ENCODE measurements at regions not wholly inside any gene's neighbourhood (a gene's known extent, or its start where the extent isn't known, plus 50 kb on each side); places are given as distances from the start of the nearest gene placed in this dataset.

GRCh38 chr2:8515864-8516533 is 165.9 kb upstream of the ID2 start:
- peaks cover 23% of the 10 kb centered on the region for H3K79me2 ChIP-seq
- H3K9ac ChIP-seq: no peak overlapping the region
- no peak overlapping the region for H3K4me2 ChIP-seq (ENCODE audit: low read length)
- peaks cover 90% of the 10 kb centered on the region for H3K4me1 ChIP-seq
- H3K9me3 ChIP-seq (ENCODE audit: control insufficient read depth, low read length): no peaks in the 10 kb centered on the region
- peak overlapping the region; percentile 96 for H3K27ac ChIP-seq
- H3K36me3 ChIP-seq (ENCODE audit: control insufficient read depth, insufficient read depth, low read length): no peaks in the 10 kb centered on the region
- no peaks in the 10 kb centered on the region for H3K27me3 ChIP-seq (ENCODE audit: control insufficient read depth, insufficient read depth, low read length)
- H2AFZ ChIP-seq: no peak overlapping the region
- no peak overlapping the region for H3K4me3 ChIP-seq (ENCODE audit: low read depth, low read length)
- TF ChIP-seq CTCF (IDR thresholded peaks at IDR 0.05): no peak

GRCh38 chr2:8517850-8518498 is 163.9 kb upstream of the ID2 start:
- no peak for TF ChIP-seq CTCF (IDR thresholded peaks at IDR 0.05)
- no peaks in the 10 kb centered on the region for H3K36me3 ChIP-seq (ENCODE audit: control insufficient read depth, insufficient read depth, low read length)
- H3K4me2 ChIP-seq (ENCODE audit: low read length): no peak overlapping the region
- H3K4me1 ChIP-seq: peaks cover 83% of the 10 kb centered on the region
- H3K27ac ChIP-seq: peak overlapping the region; percentile 100
- H3K27me3 ChIP-seq (ENCODE audit: control insufficient read depth, insufficient read depth, low read length): no peaks in the 10 kb centered on the region
- peaks cover 23% of the 10 kb centered on the region for H3K79me2 ChIP-seq
- no peaks in the 10 kb centered on the region for H3K9me3 ChIP-seq (ENCODE audit: control insufficient read depth, low read length)
- H2AFZ ChIP-seq: no peak overlapping the region
- H3K4me3 ChIP-seq (ENCODE audit: low read depth, low read length): no peak overlapping the region
- no peak overlapping the region for H3K9ac ChIP-seq

GRCh38 chr2:8518979-8519668 is 162.7 kb upstream of the ID2 start:
- Histone ChIP-seq H3K9me3 (ENCODE audit: control insufficient read depth, low read length) (no peaks in the 10 kb centered on the region), H3K27me3 (ENCODE audit: control insufficient read depth, insufficient read depth, low read length) (no peaks in the 10 kb centered on the region), H3K4me2 (ENCODE audit: low read length) (no peak overlapping the region), H3K79me2 (peaks cover 23% of the 10 kb centered on the region), H3K27ac (peak overlapping the region; percentile 100), H3K4me3 (ENCODE audit: low read depth, low read length) (no peak overlapping the region), H3K36me3 (ENCODE audit: control insufficient read depth, insufficient read depth, low read length) (no peaks in the 10 kb centered on the region), H2AFZ (no peak overlapping the region), H3K4me1 (peaks cover 83% of the 10 kb centered on the region), H3K9ac (no peak overlapping the region)
- TF ChIP-seq CTCF (IDR thresholded peaks at IDR 0.05): no peak

- no peak for TF ChIP-seq CTCF (IDR thresholded peaks at IDR 0.05)
- Histone ChIP-seq H3K27ac (peak overlapping the region; percentile 100), H3K4me1 (peaks cover 86% of the 10 kb centered on the region), H2AFZ (no peak overlapping the region), H3K27me3 (ENCODE audit: control insufficient read depth, insufficient read depth, low read length) (no peaks in the 10 kb centered on the region), H3K4me2 (ENCODE audit: low read length) (no peak overlapping the region), H3K9ac (no peak overlapping the region), H3K79me2 (peaks cover 23% of the 10 kb centered on the region), H3K36me3 (ENCODE audit: control insufficient read depth, insufficient read depth, low read length) (no peaks in the 10 kb centered on the region), H3K9me3 (ENCODE audit: control insufficient read depth, low read length) (no peaks in the 10 kb centered on the region), H3K4me3 (ENCODE audit: low read depth, low read length) (no peak overlapping the region)
Measured at GRCh38 chr2:8520791-8521344, 161.0 kb upstream of the ID2 start.

All from parathyroid adenoma (tissue), 2 donors.